ENCODE measurements at regions not wholly inside any gene's neighbourhood (a gene's known extent, or its start where the extent isn't known, plus 50 kb on each side); places are given as distances from the start of the nearest gene placed in this dataset.

- no peak for DNase-seq
These were observed 95.6 kb upstream of the ZNF608 start for GRCh38 chr5:124841829-124842712.

GRCh38 chr5:124842725-124843595 lies 96.5 kb upstream of the ZNF608 start:
- no peak for DNase-seq

GRCh38 chr5:124843596-124843899 lies 97.1 kb upstream of the ZNF608 start:
- DNase-seq: no peak

GRCh38 chr5:124844371-124844920 lies 98.0 kb upstream of the ZNF608 start:
- DNase-seq: no peak

- peak in 1 of 2 experiments; percentile 64 for DNase-seq
These were observed 101.5 kb upstream of the ZNF608 start for GRCh38 chr5:124847907-124848306.

- peak; percentile 74 to 88 for DNase-seq
These were observed 103.3 kb upstream of the ZNF608 start for GRCh38 chr5:124849774-124850173.

- DNase-seq: no peak
These were observed 110.3 kb upstream of the ZNF608 start for GRCh38 chr5:124856726-124857125.

- no peak for DNase-seq
These were observed 112.2 kb upstream of the ZNF608 start for GRCh38 chr5:124858612-124859011.

- DNase-seq: no peak
These were observed 112.6 kb upstream of the ZNF608 start for GRCh38 chr5:124859027-124859426.

- no peak for DNase-seq
These were observed 113.3 kb upstream of the ZNF608 start for GRCh38 chr5:124859556-124860290.

GRCh38 chr5:124860291-124860655 lies 113.8 kb upstream of the ZNF608 start:
- DNase-seq: no peak

- no peak for DNase-seq
These were observed 118.6 kb upstream of the ZNF608 start for GRCh38 chr5:124865066-124865465.

GRCh38 chr5:124865603-124866354 lies 119.3 kb upstream of the ZNF608 start:
- no peak for DNase-seq

GRCh38 chr5:124866355-124867136 lies 120.1 kb upstream of the ZNF608 start:
- DNase-seq: peak in 1 of 2 experiments; percentile 22

GRCh38 chr5:124867137-124867704 lies 120.8 kb upstream of the ZNF608 start:
- DNase-seq: no peak

GRCh38 chr5:124868676-124869075 lies 122.2 kb upstream of the ZNF608 start:
- no peak for DNase-seq

GRCh38 chr5:124869426-124870033 lies 123.1 kb upstream of the ZNF608 start:
- no peak for DNase-seq

- DNase-seq: no peak
These were observed 123.6 kb upstream of the ZNF608 start for GRCh38 chr5:124870070-124870469.

- peak in 1 of 2 experiments; percentile 78 for DNase-seq
These were observed 124.9 kb upstream of the ZNF608 start for GRCh38 chr5:124871303-124871702.

GRCh38 chr5:124872086-124872485 lies 125.6 kb upstream of the ZNF608 start:
- DNase-seq: no peak

GRCh38 chr5:124872615-124873014 lies 126.2 kb upstream of the ZNF608 start:
- peak in 1 of 2 experiments; percentile 65 for DNase-seq
